GM12892 (cell line): ENCODE measurements at regions not wholly inside any gene's neighbourhood (a gene's known extent, or its start where the extent isn't known, plus 50 kb on each side); places are given as distances from the start of the nearest gene placed in this dataset.
"Not testable (repeated sequence)": the region's sequence is repeated elsewhere in the genome, so short reads cannot be mapped to it uniquely, and the experiment has no call there.

Source experiments
- DNase-seq: peaks from one replicate; pipeline ENCODE4 v3.0.0; 2011; ENCODE audit not compliant: insufficient read length
- FAIRE-seq: peaks from 2 replicates; lab custom pipeline; 2011; peaks lifted over from hg19 to GRCh38; lab: Jason Lieb, UNC
- POLR2A ChIP-seq: IDR thresholded peaks from 2 replicates; pipeline ENCODE4 v1.6.1; 2011; ENCODE audit warnings: low read depth, low read length, control low read depth
- POLR2AphosphoS5 ChIP-seq: IDR thresholded peaks from 2 replicates; pipeline ENCODE4 v1.6.1; 2011; ENCODE audit warnings: low read depth, low read length, control low read depth
- TAF1 ChIP-seq: IDR thresholded peaks from 2 replicates; pipeline ENCODE4 v1.6.1; 2011; ENCODE audit warnings: low read depth, mild to moderate bottlenecking, control low read depth, low read length, borderline replicate concordance

DNA sequence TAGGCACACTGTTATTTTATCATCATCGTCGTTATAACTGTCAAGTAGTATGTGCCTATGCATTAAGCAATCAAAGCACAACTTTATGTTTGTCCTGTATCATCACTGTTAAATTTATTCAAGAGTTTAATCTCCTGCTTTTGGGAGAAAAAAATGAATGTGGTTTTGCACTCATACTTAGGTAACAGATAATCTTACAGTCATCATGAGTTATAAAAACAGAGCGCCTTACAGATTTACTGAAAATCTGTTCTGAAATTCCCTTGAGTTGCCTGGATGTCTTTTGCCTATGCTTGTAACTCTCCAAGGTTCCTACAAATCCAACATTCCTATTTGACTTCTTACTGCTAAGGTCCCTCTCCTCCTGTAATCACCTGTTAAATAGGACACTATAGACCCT, 307.3 kb downstream of the ZIC4 start:
- DNase-seq (no peak), FAIRE-seq (no peak)
- TF ChIP-seq TAF1: no peak
- TF ChIP-seq POLR2A: no peak
- no peak for TF ChIP-seq POLR2AphosphoS5

DNA sequence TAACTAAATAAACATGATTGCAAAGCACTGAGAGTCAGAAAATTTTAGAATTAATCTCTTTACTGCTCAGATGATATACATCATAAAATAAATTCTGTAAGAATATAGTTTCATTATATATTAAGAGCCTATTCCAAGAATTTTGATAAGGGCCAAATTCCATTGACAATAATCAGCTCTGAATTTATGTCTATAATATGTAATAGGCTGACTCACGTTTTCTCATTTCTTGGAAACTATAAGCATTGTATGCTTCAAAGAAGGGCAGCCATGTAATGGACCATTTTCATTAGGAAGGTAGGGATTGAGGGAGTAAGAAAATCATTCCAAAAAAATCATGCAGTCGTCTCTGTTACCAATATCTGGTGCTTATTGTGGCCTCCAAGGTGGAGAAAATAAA, 315.9 kb downstream of the ZIC4 start:
- DNase-seq: no peak
- TF ChIP-seq POLR2AphosphoS5 (no peak), POLR2A (no peak), TAF1 (no peak)
- FAIRE-seq: no peak

DNA sequence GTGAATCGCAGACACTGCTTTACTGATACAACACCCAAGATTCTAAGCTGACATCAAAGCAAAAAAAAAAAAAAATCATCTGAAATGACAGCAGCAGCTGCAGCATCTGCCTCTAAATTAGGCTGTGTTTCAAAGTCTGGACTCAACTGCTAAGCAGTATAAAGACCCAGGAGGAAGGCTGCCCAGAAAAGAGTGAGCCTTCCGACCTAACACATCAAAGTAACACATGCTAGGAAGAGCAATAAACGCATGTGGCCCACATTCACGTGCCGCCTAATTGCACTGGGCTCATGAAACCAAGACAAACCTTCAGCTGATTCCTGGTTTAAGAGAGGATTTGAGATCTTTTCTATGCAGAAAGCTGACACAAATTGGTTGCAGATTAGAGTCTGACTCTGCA, 317.1 kb downstream of the ZIC4 start:
- FAIRE-seq (no peak), DNase-seq (no peak)
- TF ChIP-seq POLR2A: no peak
- no peak for TF ChIP-seq POLR2AphosphoS5
- TF ChIP-seq TAF1: no peak

DNA sequence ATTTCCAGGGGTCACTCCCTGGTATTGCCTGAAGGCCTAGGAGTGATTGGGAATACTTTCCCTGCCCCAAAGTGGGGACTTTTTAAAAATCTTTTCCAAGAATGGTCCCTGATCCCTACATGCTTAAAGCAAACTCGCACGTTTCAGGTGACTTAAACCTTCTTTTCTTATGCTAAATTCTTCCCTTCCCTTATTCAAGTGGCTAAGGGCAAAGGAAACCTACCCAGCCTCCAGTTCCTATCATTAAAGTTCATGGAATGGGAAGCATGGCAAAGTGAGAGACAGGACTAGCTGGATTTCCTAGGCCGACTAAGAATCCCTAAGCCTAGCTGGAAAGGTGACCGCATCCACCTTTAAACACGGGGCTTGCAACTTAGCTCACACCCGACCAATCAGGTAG, 346.8 kb downstream of the ZIC4 start:
- FAIRE-seq, DNase-seq: not testable (repeated sequence)

DNA sequence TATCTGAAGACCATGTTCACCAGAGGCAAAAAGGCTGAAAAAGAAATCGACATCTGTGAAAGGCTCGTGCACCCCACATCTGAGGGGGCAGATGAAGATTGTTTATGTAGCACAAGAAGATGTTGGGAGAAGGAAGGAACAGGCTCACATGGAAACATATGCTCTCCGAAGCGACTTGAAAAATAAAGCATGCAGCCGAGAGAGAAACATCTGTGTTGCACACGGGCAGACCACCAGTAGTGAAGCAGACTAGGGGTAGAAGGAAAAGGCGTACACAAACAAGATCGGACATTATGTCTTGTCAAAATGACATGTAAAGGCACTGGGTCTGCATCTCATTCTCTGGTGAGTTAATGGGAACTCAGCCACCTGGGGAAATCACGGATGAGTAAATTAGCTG, 356.5 kb downstream of the ZIC4 start:
- DNase-seq: no peak
- FAIRE-seq: no peak
- TF ChIP-seq POLR2AphosphoS5: no peak

DNA sequence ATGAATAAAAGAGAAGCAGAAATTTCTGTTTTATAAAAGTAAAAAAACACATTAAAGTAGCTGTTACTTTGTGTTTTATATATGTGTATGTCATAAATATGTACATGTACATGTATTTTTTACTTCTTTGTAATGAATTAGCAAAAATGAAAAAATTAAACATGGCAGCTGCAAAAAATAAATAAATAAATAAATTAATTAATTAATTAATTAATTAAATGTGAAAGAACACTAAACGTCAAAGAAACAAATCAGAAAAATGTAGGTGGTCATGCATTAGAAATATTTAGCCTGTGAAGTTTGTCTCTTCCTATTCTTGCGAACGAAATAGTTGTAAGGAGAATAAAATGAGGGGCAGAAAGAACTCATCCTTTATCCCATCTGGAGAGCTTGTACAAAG, 357.0 kb downstream of the ZIC4 start:
- FAIRE-seq (no peak), DNase-seq (no peak)

DNA sequence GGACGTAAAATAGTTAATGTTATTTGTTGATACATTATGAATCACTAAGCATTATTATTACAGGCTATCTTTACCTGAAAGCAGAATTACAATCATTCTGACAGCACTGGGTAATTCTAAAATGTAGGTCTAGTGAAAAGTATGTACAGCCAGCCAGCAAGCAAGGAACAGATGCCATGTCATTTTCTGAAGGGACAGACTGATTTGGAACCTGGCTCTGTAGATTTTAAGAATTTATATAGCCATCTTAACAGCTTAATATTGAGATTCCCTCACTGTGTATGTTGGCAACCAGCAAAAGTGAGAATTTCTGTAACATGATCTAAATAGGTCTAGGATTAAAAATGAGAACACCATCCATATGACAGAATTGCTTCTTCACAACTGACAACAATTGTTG, 359.4 kb downstream of the ZIC4 start:
- FAIRE-seq: no peak
- no peak for DNase-seq
- no peak for TF ChIP-seq POLR2A
- TF ChIP-seq TAF1: no peak

More for the DNA sequence above, 357.0 kb downstream of the ZIC4 start:
- TF ChIP-seq POLR2A (no peak), POLR2AphosphoS5 (no peak), TAF1 (no peak)

DNA sequence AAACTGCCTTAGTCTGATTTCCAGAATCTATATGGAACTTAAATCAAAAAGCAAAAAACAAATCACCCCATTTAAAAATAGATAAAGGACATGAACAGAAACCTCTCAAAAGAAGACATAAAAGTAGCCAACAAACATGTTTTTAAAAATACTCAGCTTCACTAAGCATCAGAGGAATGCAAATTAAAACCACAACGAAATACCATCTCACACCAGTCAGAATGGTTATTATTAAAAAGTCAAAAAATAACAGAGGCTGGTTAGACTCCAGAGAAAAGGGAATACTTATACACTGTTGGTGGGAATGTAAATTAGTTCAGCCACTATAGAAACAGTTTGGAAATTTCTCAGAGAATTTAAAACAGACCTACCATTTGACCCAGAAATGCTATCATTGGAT, 367.9 kb downstream of the ZIC4 start:
- no peak for FAIRE-seq
- TF ChIP-seq TAF1 (no peak), POLR2A (no peak), POLR2AphosphoS5 (no peak)
- DNase-seq: no peak

DNA sequence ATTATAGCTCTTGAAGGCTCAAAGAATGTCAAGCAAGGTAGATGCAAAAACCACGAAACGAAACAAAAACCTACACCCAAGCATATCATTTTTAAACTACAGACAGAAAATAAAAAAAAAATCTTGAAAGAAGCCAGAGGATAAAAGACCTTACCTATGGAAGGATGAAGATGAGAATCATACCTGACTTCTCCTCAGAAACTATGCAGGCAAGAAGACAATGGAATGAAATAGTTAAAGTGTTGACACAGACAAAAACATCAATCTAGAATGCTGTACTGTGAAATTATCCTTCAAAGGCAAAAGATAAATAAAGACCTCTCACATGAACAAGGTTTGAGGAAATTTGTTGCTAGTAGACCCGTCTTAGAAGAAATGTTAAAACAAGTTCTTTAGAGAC, 372.0 kb downstream of the ZIC4 start:
- no peak for FAIRE-seq
- no peak for TF ChIP-seq POLR2A
- no peak for TF ChIP-seq TAF1
- TF ChIP-seq POLR2AphosphoS5: no peak
- no peak for DNase-seq

DNA sequence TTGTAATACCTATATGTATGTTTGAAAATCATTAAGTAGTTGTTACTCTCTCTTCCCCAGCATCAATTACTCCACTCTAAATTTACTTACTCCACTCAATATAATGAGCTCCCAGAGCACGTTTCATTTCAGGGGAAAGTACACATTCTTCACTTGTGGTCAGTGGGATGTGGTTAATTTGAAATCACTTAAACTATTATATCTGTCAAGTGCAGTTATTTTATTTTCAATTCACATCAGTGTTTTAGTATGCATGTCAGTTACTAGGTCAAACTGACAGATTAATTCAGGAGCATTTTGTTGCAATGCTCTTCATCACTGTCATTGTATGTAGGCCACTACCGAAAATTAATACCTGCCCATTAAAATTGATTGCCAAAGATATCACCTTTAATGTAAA, 376.1 kb downstream of the ZIC4 start:
- TF ChIP-seq TAF1 (no peak), POLR2A (no peak), POLR2AphosphoS5 (no peak)
- FAIRE-seq: no peak

DNA sequence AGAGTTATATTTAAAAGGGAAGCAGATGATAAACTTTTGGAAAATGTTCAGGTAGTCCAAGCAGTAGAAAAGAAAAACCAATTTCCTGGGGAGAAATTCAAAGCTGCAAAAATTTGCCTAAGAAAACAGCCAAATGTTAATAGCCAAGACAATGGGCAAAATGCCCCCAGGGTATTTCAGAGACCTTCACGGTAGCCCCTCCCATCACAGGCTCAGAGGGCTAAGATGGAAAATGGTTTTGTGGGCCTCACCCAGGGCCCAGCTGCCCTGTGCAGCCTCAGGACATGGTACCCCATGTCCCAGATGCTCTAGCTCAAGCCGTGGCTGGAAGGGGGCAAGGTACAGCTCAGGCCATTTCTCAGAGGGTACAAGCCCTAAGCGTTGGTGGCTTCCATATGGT, 391.0 kb downstream of the ZIC4 start:
- FAIRE-seq: no peak
- TF ChIP-seq POLR2AphosphoS5: no peak
- no peak for DNase-seq

More for the DNA sequence above, 376.1 kb downstream of the ZIC4 start:
- DNase-seq: no peak

DNA sequence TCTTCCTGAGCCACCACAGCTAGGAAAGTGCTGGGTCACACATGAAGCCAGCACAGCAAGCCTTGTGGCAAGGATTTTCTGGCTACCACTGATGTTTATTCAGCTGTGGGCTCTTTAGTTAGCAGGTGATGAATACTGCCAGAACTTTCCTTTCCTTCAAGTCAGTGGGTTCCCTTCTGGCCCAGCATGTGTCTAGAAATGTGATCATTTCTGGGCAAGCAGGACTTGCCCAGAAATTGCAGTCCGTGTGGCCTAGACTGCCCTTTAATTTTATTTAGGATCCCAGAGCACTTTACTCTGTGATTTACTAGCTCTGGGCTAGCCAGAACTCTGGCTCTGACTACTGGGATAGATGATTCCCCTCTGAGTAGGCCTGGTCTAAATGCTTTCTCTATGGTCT, 397.5 kb downstream of the ZIC4 start:
- TF ChIP-seq TAF1 (no peak), POLR2AphosphoS5 (no peak), POLR2A (no peak)
- FAIRE-seq (no peak), DNase-seq (no peak)

DNA sequence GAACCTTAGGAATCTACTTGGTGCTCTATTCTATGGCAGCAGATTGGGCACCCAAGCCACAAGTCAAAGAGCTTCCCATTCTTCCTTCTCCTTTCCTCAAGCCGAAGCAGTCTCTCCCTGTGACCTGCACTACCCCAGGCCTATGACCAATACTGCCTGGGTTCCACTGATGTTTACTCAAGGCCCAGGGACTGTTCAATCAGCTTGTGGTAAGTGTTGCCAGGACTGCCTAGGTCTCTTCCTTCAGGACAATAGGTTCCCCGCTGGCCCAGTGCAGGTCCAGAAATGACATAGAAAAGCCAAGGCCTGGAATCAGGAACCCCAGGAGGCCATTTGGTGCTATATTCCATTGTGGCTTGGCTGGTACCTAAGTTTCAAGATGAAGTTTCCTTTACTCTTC, 397.9 kb downstream of the ZIC4 start:
- FAIRE-seq (no peak), DNase-seq (no peak)
- TF ChIP-seq POLR2AphosphoS5: no peak
- no peak for TF ChIP-seq POLR2A
- no peak for TF ChIP-seq TAF1

DNA sequence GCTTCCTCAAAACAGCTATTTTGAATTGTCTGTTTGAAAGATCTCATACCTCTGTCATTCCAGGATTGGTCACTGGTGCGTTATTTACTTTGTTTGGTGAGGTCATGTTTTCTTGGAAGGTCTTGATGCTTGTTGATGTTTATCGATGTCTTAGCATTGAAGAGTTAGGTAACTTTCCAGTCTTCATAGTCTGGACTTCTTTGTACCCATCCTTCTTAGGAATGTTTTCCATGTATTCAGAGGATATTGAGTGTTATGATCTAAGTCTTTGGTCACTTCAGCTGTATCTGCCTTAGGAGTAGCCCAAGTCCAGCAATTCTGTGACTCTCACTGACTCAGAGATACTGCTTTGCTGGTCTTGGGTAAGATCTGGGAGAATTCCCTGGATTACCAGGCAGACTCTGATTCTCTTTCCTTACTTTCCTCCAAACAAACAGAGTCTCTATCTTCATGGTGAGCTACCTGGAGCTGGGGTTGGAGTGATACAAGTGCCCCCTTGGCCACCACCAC, 398.6 kb downstream of the ZIC4 start:
- DNase-seq: no peak
- no peak for FAIRE-seq
- TF ChIP-seq POLR2AphosphoS5 (no peak), TAF1 (no peak), POLR2A (no peak)
